ENCODE measurements at regions not wholly inside any gene's neighbourhood (a gene's known extent, or its start where the extent isn't known, plus 50 kb on each side); places are given as distances from the start of the nearest gene placed in this dataset.

GRCh38 chr2:129004485-129004884 lies 685.8 kb upstream of the HS6ST1 start:
- TF ChIP-seq CTCF (IDR thresholded peaks at IDR 0.05; ENCODE audit: low read length) (no peak), EZH2 (optimal IDR thresholded peaks at IDR 0.05; ENCODE audit: low read depth, low read length) (no peak), EZH2phosphoT487 (IDR thresholded peaks at IDR 0.05; ENCODE audit: low read length) (no peak)
